ENCODE measurements at regions not wholly inside any gene's neighbourhood (a gene's known extent, or its start where the extent isn't known, plus 50 kb on each side); places are given as distances from the start of the nearest gene placed in this dataset.

DNA sequence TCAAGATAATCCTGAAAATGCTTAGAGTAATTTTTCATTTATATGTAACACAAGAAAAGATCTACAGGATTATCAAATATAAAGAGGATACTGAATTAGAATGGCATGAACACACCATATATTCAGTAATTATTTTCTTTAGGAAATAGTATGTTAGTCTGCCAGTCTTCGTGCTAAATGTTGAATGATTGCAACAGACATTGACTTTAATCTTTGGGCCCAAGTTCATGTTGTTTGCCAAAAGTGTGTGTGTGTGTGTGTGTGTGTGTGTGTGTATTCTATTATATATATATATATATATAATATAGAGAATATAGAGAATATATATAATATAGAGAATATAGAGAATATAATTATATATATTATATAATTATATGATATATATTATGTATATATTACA is 186.6 kb downstream of the TMEM47 start:
- no peaks in the 10 kb centered on the region for H3K9me1 ChIP-seq (ENCODE audit: control insufficient read depth, insufficient read depth, low read length)
- ChIA-PET CTCF (ENCODE audit: low intra/inter-chr PET ratio) (no interaction called here), POLR2A (no interaction called here)
- BruUV-seq (replicated peaks): no TSS peak
- ATAC-seq: no peak
- H3K27ac ChIP-seq (ENCODE audit: extremely low read depth, low read depth, low read length): no peak overlapping the region
- H3K4me3 ChIP-seq: no peak overlapping the region
- no peaks in the 10 kb centered on the region for H3K4me1 ChIP-seq (replicated peaks in 1 of 2; ENCODE audit: control insufficient read depth in 2 of 2, insufficient read depth in 2 of 2, low read length in 2 of 2)
- no peak overlapping the region for H3K4me2 ChIP-seq (ENCODE audit: insufficient read depth, low read length)
- no peaks in the 10 kb centered on the region for H4K20me1 ChIP-seq (replicated peaks; ENCODE audit: control insufficient read depth, insufficient read depth, low read length)
- intact Hi-C loops (cut with micrococcal nuclease): no loop called here
- in situ Hi-C loops (cut with MboI): no loop called here
- no peak for TF ChIP-seq ZNF668 (CRISPR knock-in tag; IDR thresholded peaks at IDR 0.05)
- no peak for TF ChIP-seq HDAC2 (IDR thresholded peaks at IDR 0.05)
- no peak for TF ChIP-seq ZZZ3 (IDR thresholded peaks at IDR 0.05)
- TF ChIP-seq, protein P1, sequence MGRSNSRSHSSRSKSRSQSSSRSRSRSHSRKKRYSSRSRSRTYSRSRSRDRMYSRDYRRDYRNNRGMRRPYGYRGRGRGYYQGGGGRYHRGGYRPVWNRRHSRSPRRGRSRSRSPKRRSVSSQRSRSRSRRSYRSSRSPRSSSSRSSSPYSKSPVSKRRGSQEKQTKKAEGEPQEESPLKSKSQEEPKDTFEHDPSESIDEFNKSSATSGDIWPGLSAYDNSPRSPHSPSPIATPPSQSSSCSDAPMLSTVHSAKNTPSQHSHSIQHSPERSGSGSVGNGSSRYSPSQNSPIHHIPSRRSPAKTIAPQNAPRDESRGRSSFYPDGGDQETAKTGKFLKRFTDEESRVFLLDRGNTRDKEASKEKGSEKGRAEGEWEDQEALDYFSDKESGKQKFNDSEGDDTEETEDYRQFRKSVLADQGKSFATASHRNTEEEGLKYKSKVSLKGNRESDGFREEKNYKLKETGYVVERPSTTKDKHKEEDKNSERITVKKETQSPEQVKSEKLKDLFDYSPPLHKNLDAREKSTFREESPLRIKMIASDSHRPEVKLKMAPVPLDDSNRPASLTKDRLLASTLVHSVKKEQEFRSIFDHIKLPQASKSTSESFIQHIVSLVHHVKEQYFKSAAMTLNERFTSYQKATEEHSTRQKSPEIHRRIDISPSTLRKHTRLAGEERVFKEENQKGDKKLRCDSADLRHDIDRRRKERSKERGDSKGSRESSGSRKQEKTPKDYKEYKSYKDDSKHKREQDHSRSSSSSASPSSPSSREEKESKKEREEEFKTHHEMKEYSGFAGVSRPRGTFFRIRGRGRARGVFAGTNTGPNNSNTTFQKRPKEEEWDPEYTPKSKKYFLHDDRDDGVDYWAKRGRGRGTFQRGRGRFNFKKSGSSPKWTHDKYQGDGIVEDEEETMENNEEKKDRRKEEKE (IDR thresholded peaks at IDR 0.05; ENCODE audit: borderline replicate concordance in 1 of 2, control insufficient read depth in 1 of 2, low read depth in 2 of 2, low read length in 1 of 2): no peak
- TF ChIP-seq, protein P2, sequence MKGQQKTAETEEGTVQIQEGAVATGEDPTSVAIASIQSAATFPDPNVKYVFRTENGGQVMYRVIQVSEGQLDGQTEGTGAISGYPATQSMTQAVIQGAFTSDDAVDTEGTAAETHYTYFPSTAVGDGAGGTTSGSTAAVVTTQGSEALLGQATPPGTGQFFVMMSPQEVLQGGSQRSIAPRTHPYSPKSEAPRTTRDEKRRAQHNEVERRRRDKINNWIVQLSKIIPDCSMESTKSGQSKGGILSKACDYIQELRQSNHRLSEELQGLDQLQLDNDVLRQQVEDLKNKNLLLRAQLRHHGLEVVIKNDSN (CRISPR knock-in tag; IDR thresholded peaks at IDR 0.05): no peak
- no peak for FAIRE-seq
- 0% methylated on average over 1 of the region's 1 CpG for WGBS (ENCODE audit: insufficient coverage, low coverage, missing lambda C conversion rate)
- no peaks in the 10 kb centered on the region for H3K79me2 ChIP-seq (ENCODE audit: control insufficient read depth, insufficient read depth, low read length)
- H3K36me3 ChIP-seq (ENCODE audit: control insufficient read depth, insufficient read depth, low read length): no peaks in the 10 kb centered on the region
- no peaks in the 10 kb centered on the region for H3K27me3 ChIP-seq (ENCODE audit: control insufficient read depth in 2 of 2, insufficient read depth in 2 of 2, low read length in 2 of 2)
- no peak for DNase-seq (ENCODE audit: extremely low read depth in 1 of 4, low spot score in 3 of 4)
- H2AFZ ChIP-seq (ENCODE audit: low read depth, low read length): no peak overlapping the region
- no peak overlapping the region for H3K9ac ChIP-seq (ENCODE audit: insufficient read depth in 1 of 2, low read depth in 2 of 2, low read length in 2 of 2)
- H3K9me3 ChIP-seq (replicated peaks; ENCODE audit: control insufficient read depth, insufficient read depth, low read depth, low read length): no peaks in the 10 kb centered on the region

Measured in K562 (cell line).